T-helper 1 cell (primary cell): ENCODE measurements at regions not wholly inside any gene's neighbourhood (a gene's known extent, or its start where the extent isn't known, plus 50 kb on each side); places are given as distances from the start of the nearest gene placed in this dataset.
"Not testable (repeated sequence)": the region's sequence is repeated elsewhere in the genome, so short reads cannot be mapped to it uniquely, and the experiment has no call there.

Source experiments
- DNase-seq, 5 donors: peaks; one replicate each; pipeline ENCODE4 v3.0.0-alpha.2; 2012 to 2020

DNA sequence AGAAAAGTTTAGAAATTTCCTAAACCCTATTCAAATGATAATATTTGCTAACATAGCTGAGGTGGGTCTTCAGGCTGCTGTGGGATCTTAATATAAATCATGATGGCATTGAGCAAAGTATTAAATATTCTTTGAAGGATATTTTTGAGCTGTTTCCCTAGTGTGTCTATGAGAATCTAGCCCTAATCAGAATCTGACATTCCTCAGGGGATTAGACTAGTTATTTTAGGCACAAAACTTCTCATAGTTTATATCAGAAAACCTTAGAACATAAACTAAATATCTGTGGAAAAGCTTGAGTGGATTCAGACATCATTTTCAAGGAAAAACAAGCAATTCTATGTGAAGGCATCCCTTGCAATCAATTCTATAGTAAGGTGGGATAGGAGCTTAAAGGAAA lies 594.5 kb downstream of the RFPL4B start:
- no peak for DNase-seq

DNA sequence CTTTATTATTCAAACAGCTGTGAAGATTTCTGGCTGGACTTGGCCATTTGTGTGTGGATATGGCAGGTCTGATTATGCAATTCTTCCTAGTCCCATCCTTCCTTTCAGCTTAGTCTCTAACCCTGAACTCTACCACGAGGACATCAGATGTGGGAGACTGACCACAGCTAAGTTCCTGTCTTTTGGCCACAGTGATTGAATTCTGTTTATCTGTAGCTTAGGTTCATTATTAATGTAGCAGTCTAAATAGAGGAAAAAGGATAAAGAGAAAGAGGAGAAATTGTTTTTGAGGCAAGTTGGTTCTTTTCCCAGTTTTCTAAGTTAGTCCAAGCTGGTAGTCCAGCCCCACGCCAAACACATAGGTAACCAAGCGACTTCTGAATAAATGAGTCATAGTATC lies 598.9 kb downstream of the RFPL4B start:
- no peak for DNase-seq

DNA sequence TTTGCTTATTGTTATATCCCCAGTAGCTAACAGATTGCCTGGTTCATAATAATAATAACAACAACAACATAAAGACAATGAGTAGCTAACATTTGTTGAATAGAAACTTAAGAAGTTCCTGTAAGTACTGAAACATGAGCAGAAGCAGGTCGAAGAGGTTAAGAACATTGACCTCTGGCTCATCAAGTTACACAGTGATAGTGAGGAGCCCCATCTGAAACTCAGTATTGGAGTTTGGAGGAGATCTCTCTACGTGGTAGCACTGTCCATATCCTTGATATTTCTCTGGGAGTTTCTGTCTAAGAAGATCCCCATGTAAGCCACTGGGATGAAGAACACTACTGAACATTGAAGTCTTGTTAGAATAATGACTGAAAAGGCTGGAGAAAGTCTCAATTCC lies 600.4 kb downstream of the RFPL4B start:
- no peak for DNase-seq

DNA sequence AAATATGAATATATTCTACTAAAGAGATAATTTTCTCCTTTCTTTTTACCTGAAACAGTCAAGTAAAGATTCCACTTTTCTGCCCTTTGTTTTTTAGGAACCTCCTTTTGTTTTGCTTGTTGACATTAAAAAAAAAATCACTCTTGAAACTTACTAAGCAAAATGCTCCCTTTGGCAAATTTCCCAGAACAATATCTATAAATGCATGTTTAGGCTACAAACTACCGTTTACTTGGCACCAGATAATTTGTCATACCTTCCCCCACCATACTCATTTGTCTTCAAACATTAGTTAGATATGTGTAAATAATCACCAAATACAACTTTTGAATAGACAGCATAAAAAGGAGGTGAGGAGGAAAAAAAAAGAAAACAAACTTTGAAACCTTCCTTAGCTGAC lies 604.7 kb downstream of the RFPL4B start:
- DNase-seq: no peak

DNA sequence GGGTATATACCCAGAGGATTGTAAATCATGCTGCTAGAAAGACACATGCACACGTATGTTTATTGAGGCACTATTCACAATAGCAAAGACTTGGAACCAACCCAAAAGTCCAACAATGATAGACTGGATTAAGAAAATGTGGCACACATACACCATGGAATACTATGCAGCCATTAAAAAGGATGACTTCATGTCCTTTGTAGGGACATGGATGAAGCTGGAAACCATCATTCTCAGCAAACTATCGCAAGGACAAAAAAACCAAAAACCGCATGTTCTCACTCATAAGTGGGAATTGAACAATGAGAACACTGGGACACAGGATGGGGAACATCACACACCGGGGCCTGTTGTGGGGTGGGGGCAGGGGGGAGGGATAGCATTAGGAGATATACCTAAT lies 608.6 kb downstream of the RFPL4B start:
- DNase-seq: not testable (repeated sequence)

DNA sequence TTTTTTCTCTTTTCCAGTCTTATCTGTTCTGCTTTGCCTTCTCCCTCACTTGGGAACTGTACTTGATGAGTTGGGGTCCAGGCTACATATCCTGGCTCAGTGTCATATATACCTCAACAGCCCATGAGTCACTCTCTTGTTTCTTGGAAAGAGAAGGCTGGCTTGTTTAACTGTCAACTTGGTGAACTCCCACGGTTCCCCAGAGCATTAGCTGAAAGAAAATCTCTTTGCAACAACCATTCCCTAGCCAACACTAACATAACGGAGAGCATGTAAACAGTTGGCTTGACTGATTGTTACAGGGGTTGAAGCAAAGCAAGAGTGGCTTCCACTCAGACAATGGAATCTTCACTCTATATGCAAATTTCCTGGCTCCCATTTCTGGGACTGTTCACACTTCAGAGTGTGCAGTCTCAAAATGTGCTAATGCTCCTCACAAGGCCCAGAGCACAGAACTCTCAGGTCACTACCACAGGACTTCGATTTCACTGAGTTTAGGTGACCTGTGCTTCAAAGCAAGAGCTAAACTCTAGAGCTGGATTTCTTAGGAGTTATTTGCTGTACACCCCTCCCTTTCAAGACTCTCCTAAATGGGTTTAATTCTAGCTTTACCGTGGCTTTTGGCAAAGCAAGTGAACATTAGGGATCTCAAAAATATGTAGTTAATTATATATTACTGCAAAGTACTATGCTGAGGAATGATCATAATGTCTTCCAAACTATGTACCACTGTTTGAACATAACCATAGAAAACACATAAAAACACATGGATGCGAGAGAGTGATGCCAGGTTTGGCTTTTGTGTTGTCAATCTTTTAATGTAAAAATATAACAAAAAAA lies 609.8 kb downstream of the RFPL4B start:
- DNase-seq: no peak

DNA sequence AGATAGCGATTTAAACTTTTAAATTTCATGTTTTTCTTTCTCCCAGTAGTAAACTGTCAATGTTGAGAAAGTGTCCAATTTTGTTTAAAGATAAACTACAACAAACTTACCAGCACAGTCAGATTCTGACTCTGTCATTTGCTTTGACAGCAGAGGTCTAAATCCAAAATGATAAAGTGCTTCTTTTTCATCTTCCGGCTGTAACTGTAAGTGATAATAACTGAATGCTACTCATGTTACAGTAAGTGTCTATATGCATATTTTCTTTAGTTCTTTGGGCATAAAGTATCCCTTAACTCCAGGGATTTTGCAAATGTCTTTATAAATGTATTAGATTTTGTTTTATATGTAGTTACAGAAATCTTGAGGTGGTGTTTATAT lies 610.4 kb downstream of the RFPL4B start:
- DNase-seq: no peak

DNA sequence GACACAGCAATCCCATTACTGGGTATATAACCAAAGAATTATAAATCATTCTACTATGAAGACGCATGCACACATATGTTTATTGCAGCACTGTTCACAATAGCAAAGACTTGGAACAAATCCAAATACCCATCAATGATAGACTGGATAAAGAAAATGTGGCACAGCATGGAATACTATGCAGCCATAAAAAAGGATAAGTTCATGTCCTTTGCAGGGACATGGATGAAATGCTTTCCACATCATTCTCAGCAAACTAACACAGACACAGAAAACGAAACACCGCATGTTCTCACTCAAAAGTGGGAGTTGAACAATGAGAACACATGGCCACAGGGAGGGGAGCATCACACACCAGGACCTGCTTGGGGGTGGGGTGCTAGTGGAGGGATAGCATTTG lies 613.0 kb downstream of the RFPL4B start:
- DNase-seq: not testable (repeated sequence)

DNA sequence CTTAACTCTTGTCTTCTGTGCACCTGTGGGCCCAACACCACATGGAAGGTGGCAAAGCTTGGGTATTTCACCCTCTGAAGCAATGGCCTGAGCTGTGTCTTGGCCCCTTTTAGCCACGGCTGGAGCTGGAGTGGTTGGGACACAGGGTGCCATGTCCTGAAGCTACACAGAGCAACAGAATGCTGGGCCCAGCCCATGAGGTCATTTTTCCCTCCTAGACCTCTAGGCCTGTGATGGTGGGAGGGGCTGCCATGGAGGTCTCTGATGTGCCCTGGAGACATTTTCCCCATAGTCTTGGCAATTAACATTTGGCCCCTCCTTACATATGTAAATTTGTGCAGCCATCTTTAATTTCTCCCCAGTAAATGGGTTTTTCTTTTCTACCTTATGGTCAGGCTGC lies 620.8 kb downstream of the RFPL4B start:
- no peak for DNase-seq

DNA sequence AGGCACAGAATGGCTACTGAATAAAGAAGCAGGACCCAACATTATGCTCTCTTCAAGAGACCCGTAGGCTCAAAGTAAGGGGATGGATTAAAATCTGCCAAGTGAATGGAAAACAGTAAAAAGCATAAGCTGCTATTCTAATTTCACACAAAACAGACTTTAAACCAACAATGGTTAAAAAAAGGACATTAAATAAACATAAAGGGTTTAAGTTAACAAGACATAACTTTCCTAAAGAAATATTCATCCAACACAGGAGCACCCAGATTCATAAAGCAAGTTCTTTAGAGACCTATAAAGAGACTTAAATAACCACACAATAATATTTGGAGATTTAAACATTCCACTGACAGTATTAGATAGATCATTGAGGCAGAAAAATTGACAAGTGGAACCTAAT lies 624.5 kb downstream of the RFPL4B start:
- DNase-seq: no peak

DNA sequence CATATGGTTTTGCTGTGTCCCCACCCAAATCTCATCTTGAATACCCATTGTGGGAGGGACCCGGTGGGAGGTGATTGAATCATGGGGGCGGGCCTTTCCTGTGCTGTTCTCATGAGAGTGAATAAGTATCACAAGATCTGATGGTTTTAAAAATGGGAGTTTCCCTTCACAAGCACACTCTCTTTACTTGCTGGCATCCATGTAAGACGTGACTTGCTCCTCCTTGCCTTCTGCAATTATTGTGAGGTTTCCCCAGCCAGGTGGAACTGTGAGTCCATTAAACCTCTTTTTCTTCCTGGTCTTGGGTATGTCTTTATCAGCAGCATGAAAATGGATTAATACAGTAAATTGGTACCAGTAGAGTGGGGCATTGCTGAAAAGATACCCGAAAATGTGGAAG lies 627.8 kb downstream of the RFPL4B start:
- not testable (repeated sequence) for DNase-seq

DNA sequence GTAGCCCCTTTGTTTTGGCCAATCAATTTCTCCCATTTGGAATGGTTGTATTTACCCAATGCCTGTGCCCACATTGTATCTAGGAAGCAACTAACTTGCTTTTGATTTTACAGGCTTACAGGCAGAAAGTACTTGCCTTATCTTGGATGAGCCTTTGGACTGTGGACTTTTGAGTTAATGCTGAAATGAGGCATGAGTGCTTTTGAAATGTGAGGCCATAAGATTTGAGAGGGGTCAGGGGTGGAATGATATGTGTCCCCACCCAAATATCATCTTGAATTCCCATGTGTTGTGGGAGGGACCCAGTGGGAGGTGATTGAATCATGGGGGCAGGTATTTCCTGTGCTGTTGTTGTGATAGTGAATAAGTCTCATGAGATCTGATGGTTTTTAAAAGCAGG lies 629.4 kb downstream of the RFPL4B start:
- not testable (repeated sequence) for DNase-seq

DNA sequence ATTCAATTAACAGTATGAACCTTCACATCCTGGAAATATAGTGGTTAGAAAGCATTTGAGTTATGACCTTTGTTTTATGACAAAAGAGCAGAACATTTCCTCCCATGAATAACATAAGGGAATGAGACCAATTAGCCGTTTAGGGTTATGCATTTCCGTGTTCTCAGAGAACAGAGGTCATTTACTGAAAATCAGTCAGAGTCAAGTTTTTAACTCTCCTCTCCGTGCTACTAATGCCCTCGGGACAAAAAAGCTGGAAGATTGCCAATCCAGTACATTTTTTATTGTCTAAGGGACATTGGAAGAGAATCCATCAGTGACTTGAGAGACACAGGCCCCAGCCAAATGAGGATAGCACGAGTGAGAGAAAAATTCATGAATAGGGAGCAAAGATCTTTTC lies 632.7 kb downstream of the RFPL4B start:
- DNase-seq: no peak

DNA sequence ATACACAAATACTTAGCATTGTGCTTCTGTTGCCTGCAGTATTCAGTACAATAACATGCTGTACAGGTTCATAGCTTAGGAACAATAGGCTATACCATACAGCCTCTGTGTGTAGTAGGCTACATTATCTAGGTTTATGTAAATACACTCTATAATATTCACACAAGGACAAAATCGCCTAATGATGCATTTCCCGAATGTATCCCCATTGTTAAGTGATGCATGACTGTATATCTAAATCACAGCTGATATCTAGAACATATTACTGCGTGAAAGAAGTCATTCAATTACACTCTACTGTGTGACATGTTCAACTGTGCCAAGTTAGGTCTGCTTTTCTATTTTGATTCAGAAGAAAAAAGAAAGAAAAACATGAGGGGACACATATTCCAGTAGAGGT lies 633.5 kb downstream of the RFPL4B start:
- no peak for DNase-seq

DNA sequence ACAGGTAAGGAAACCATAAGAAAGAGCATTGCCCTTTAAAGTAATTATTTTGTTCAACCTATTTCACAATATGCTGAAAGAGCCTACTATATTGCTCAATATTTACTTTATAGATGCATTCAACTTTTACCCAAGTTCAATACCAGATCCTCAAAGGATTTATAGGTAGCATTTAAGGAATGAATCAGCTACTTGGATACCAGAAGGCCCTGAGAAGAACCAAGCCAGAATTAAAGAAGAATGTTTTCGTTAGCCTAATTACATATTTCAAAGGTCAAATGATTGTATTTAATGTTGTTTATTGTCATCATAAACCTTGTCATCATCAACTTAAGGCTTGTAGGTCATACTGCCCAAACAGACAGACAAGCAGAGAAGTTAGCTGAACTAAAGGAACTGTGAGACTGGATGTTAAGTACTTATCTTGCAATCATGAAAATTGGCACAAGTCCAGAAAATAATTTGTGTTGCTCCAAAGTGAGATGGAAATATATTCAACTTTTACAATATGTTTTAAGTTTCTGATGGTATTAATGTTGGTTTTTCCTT lies 636.7 kb downstream of the RFPL4B start:
- no peak for DNase-seq

DNA sequence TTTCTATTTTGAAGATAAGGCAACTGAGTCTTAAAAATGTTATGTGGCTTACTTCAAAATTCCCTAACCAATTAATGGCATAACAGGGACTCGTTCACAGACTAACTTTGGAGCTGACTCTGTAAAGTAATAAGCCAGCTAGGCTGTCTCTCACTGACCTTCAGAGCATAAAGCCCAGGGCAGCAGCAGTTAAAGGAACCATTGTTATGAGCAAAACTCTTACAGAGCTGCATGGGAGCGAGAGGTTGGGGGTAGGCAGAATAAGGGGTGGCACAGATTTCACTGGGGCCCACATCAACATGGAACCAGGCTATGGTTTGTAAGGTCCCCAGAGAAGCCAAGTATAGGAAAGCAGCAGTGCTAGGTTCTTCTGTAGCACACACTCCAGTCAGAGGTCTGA lies 637.8 kb downstream of the RFPL4B start:
- no peak for DNase-seq

DNA sequence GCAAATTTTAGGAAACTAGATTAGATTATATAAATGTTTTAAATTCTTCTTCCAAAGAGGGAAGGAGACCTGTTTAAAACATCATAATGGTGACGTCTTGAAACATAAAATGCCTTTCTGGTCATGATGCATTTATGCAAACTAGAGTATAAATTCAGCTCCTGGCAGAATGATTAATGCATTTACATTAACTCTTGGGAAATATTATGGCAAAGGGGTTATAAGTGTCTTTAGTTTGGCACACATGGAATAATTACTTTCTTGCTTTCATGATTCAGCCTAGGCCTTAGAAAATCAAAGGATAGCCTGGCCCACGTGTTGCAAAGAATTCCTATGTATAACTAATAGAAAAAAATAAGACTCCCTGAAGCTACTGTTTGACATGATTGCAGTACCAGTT lies 639.2 kb downstream of the RFPL4B start:
- DNase-seq: no peak

DNA sequence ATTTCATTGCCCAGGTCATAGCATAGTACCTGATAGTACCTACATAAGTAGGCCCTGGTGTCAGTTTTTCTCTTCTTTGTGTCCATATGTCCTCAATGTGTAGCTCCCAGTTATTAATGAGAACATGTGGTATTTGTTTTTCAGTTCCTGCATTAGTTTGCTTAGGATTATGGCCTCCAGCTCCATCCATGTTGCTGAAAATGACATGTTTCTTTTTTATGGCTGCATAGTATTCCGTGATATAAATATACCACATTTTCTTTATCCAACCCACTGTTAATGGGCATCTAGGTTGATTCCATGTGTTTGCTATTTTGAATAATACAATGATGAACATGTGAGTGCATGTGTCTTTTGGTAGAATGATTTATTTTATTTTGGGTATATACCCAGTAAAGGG lies 641.6 kb downstream of the RFPL4B start:
- DNase-seq: no peak

DNA sequence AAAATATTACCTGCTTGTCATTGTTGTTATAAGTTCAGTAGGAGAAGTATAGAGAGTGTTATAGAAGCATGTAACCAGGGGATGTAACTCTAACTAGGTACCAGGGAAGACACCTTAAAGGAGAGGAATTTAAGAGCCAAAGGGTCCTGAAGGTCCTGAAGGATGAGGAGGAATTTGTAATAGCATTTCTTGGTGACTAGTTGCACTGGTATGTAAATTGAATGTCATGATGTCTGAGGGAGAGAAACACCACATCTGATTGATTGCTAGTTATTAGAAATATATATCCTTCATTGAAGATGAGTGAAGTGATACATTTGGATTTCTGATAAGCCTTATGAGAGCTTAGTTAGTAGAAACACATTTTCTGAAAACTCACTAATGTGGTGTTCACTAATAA lies 643.8 kb downstream of the RFPL4B start:
- DNase-seq: no peak

DNA sequence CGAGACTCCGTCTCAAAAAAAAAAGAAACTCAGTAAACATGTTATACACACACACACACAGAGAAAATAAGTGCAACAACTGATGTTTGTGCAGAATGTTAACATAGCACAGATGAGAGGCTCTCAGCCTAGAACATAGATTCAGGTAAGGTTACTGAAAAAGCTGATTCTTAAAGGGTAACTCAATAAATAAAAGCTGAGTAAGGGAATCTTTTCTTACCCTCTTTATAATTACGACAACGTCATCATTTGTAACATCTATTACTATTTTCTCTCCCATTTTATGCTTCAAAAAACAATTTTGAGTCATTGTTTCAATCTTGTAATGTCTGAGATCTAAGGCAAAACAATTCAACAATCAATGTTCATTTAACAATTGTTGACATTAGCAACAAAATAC lies 644.8 kb downstream of the RFPL4B start:
- DNase-seq: no peak

DNA sequence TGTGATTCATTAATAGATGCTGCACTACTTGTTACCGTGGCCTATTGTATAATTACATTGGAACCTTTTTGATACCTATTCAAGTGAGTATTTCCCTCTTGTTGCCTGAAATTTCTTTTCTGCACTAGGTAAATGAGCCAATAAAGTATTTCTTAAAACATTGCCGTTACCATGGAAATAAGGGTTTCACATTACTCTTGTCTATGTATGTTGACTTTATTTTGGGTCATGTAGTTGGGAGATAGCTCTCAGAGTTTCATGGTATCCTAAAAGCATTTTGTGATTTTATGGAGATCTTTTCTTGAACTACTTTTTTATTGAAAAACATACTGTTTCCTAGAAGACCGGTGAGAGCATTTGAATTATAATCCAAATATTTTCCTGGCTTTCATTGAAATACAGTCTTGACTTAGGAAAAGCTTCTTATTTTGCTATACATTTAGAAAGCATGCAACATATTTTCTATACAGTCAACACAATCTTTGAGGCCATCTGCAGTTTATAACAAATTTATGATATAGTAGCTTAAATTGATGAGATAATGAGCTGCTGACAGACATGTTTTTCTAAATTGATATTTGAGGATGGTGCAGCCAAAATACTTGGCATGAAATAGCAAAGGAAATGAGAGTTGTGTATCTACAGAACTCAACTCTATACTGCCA lies 650.4 kb downstream of the RFPL4B start:
- DNase-seq: no peak

DNA sequence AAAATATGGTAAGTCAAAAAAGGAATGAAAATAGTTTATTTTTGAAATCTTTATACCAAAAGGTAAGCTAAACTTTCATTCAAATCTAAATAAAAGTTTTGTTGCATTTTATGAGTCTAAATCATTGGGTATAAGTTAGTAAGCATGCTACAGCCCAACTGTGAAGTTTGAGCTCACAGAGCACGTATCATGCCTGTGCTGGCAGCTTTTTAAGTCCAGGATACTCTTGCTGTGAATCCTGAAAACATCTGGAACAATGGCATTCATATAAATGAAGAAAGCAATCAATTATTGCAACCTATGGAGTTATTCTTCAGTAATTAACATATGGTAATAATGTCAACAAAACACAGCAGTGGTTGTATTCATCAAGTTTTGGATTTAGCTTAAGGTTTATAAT lies 656.9 kb downstream of the RFPL4B start:
- DNase-seq: no peak

DNA sequence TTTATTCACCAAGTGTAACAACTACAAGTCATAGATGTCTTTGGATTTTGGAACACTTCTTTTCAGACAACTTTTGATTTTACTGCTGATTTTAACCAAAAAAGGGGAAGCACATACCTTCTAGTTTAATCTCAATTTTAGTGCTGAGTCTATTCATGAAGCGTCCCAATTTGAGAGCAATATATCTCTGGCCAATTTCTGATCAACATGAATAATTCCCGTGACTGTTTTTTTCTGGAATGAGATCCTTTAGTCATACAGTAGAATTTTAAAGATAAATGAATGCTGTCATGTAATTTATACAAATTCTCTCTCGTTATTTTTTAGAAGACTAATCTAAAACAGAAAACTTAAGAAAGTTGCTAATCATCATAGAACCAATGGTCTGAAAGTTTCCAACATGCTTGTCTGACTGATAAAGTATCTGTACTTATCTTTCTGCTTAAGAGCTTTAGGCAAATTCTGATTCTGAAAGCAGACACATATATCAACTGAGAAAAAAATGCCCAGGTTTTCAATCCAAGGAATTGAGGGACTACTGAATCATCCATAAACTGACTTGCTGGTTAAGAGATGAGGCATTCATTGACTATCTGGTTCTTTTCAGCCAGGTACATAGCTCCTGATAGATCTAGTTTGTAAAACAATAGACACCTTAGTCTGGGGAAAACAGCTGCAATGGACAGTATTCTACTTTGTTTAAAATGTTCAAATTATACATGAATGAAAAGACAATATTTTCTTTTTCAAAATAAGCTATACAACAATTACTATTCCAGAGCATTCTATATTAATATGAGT lies 657.5 kb downstream of the RFPL4B start:
- no peak for DNase-seq

DNA sequence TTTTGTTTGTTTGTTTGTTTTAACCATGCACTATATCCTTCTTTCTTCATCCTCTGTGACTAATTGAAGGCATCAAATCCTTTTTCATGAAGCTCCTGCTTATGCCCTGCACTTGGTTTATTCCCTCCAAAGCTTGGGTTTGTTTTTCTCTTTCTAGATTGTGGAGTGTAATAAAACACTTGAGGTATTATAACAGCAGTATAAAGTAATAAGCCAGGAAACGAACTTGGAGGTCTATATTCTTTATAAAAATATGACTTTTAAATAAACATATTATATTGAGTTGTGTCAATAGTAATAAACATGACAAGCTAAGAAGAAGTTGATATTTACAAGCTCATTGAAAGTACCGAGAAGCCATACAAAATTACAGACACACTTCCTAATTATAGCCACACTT lies 659.4 kb downstream of the RFPL4B start:
- DNase-seq: no peak
